ENCODE measurements at regions not wholly inside any gene's neighbourhood (a gene's known extent, or its start where the extent isn't known, plus 50 kb on each side); places are given as distances from the start of the nearest gene placed in this dataset.

DNA sequence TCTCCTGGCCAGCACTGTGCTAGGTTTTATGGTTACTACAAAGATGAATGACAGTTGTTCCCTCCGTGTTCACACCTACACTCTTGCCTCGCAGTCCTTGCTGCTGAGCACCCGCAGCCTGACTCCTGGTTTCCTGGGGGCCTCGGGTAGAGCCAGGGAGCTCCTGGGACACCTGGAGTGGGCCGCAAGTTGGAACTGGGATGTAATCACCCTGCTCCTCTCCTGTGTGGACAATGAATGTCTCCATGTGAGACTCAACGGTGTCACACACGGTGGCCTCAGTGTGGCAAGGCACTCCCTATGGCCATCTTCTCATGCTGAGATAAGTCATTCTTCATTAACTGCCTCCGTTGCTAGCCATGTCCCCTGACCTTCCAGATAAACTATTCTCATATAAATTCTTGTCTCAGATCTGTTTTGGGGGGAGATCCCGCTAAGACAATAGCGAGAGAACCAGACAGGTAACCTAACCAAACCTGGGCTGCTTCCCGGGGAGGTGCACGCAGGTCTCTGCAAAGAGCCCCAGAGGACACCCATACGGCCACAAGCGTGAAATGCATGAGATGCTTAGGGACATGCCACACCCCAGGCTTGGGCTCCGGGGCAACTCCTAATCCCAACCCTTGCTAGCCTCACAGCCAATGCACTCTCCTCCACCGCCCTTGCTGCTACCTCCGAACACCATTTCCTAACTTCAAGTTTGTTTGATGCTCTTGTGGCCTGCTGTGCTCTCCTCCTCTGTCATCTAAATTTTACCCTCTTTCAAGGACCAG lies 87.2 kb upstream of the IRS2 start:
- Histone ChIP-seq H3K27ac (peak overlapping the region; percentile 18 to 73), H3K9me3 (no peaks in the 10 kb centered on the region), H3K4me1 (peaks cover 37% of the 10 kb centered on the region), H3K4me2 (no peak overlapping the region), H3K4me3 (no peak overlapping the region)
- ChIA-PET POLR2A (no interaction called here), CTCF (no interaction called here)
- ATAC-seq (no peak), DNase-seq (ENCODE audit: low read depth in 1 of 2, low spot score in 1 of 2) (no peak), FAIRE-seq (no peak)
- no peak for TF ChIP-seq RCOR1 (IDR thresholded peaks at IDR 0.05; ENCODE audit: low read depth, low read length)
- TF ChIP-seq CBX8 (IDR thresholded peaks at IDR 0.05), result no peak
- TF ChIP-seq HOXB5 (CRISPR knock-in tag; IDR thresholded peaks at IDR 0.05), result no peak
- TF ChIP-seq RNF2 (IDR thresholded peaks at IDR 0.05; ENCODE audit: borderline replicate concordance, low read depth), result no peak
- TF ChIP-seq SMC3 (IDR thresholded peaks at IDR 0.05), result no peak
- TF ChIP-seq, protein P1, sequence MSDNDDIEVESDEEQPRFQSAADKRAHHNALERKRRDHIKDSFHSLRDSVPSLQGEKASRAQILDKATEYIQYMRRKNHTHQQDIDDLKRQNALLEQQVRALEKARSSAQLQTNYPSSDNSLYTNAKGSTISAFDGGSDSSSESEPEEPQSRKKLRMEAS (IDR thresholded peaks at IDR 0.05), result no peak
- TF ChIP-seq ZSCAN20 (CRISPR knock-in tag; IDR thresholded peaks at IDR 0.05), result no peak
- no peak for TF ChIP-seq ZFP36 (IDR thresholded peaks at IDR 0.05; ENCODE audit: borderline replicate concordance, partially characterized antibody)
- TF ChIP-seq CBX2 (IDR thresholded peaks at IDR 0.05; ENCODE audit: borderline replicate concordance, low read depth), result no peak
- no peak for TF ChIP-seq ESRRA (IDR thresholded peaks at IDR 0.05; ENCODE audit: borderline replicate concordance, low read length)
- 92% methylated on average over 17 of the region's 17 CpGs for WGBS (ENCODE audit: missing lambda C conversion rate)

DNA sequence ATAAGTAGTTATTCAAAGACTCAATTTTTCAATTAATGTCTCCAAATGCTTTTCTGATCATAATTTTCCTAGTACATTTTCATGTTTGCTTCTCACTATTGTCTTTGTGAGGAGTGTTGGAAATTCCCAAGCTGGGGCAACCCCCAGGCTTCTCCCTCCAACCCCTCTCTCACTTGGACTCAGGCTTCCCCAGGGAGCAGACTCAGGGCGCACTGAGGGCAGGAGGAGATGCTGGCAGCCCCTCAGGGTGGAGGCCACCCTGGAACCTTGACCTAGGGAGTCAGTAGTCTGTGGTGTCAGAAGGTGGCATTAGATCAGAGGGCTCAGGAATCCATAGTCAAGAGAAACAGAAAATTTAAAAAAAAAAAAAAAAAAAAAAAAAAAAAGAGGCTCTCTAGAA lies 86.5 kb upstream of the IRS2 start:
- no peaks in the 10 kb centered on the region for H3K9me3 ChIP-seq
- ATAC-seq (no peak), DNase-seq (ENCODE audit: low read depth in 1 of 2, low spot score in 1 of 2) (no peak), FAIRE-seq (no peak)
- peak overlapping the region in 1 of 2 experiments; percentile 73; a peak in 1 of 6 replicates for H3K27ac ChIP-seq
- POLR2A ChIA-PET, result no interaction called here
- CTCF ChIA-PET, result interaction anchor here (0.6 kb wide), 1 partner anchor 15 kb away, joined by 3 read pairs; no protein-coding TSS in a partner anchor
- peaks cover 44% of the 10 kb centered on the region for H3K4me1 ChIP-seq
- TF ChIP-seq, protein P2, sequence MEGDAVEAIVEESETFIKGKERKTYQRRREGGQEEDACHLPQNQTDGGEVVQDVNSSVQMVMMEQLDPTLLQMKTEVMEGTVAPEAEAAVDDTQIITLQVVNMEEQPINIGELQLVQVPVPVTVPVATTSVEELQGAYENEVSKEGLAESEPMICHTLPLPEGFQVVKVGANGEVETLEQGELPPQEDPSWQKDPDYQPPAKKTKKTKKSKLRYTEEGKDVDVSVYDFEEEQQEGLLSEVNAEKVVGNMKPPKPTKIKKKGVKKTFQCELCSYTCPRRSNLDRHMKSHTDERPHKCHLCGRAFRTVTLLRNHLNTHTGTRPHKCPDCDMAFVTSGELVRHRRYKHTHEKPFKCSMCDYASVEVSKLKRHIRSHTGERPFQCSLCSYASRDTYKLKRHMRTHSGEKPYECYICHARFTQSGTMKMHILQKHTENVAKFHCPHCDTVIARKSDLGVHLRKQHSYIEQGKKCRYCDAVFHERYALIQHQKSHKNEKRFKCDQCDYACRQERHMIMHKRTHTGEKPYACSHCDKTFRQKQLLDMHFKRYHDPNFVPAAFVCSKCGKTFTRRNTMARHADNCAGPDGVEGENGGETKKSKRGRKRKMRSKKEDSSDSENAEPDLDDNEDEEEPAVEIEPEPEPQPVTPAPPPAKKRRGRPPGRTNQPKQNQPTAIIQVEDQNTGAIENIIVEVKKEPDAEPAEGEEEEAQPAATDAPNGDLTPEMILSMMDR (IDR thresholded peaks at IDR 0.05), result no peak
- TF ChIP-seq RARB (CRISPR knock-in tag; IDR thresholded peaks at IDR 0.05) (no peak), RFX5 (IDR thresholded peaks at IDR 0.05) (no peak), TP53 (CRISPR knock-in tag; IDR thresholded peaks at IDR 0.05) (no peak), HOXA7 (CRISPR knock-in tag; IDR thresholded peaks at IDR 0.05) (no peak), EHF (CRISPR knock-in tag; IDR thresholded peaks at IDR 0.05) (no peak)
- WGBS (ENCODE audit: missing lambda C conversion rate), result no CpG with 5 or more reads among the region's 1 CpG
- no peak overlapping the region for H3K4me3 ChIP-seq
- H3K4me2 ChIP-seq, result no peak overlapping the region

DNA sequence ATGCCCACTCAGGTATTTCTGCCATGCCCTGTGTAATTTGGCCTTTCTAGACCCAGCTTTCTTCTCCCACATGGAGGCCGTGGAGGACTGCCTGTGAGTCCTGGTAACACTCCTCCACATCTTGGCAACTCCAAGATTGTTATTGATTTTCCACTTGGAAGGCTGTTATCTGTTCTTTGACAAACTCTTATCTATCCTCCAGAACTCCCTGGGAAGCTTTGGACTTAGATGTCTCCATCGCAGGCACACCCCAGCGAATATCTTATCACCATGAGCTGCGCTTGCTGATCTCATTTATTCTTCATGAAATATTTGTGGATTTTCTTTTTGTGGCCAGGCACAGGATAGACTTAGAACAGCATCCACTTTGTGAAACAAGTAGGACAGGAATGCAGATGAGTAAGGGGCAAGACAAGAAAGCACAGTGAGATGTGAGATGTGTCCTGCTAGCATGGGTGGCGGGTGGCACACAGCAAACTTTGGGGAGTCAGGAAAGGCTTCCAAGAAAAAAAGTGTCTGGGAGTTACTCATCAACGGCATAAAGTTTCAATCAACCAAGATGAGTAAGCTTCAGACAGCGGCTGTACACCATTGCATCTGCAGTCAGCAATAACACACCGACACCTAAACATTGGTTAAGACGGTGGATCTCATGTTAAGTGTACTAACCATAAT lies 84.5 kb upstream of the IRS2 start:
- CTCF ChIA-PET, result interaction anchor here (0.8 to 2.9 kb wide), 4 partner anchors 30 to 239 kb away, joined by 3 to 7 read pairs (median 3); no protein-coding TSS in a partner anchor
- no peak overlapping the region; the same call in 2 of the 3 replicates for H3K4me2 ChIP-seq
- H3K27ac ChIP-seq, result peak overlapping the region; percentile 86 to 89; a peak in 3 of 6 replicates
- TF ChIP-seq SREBF2 (IDR thresholded peaks at IDR 0.05) (no peak), ESRRA (IDR thresholded peaks at IDR 0.05; ENCODE audit: borderline replicate concordance, low read length) (no peak), CHD2 (IDR thresholded peaks at IDR 0.05; ENCODE audit: low read length, partially characterized antibody) (no peak), RCOR1 (IDR thresholded peaks at IDR 0.05; ENCODE audit: low read depth, low read length) (no peak), HOXA7 (CRISPR knock-in tag; IDR thresholded peaks at IDR 0.05) (no peak)
- TF ChIP-seq, protein P3, sequence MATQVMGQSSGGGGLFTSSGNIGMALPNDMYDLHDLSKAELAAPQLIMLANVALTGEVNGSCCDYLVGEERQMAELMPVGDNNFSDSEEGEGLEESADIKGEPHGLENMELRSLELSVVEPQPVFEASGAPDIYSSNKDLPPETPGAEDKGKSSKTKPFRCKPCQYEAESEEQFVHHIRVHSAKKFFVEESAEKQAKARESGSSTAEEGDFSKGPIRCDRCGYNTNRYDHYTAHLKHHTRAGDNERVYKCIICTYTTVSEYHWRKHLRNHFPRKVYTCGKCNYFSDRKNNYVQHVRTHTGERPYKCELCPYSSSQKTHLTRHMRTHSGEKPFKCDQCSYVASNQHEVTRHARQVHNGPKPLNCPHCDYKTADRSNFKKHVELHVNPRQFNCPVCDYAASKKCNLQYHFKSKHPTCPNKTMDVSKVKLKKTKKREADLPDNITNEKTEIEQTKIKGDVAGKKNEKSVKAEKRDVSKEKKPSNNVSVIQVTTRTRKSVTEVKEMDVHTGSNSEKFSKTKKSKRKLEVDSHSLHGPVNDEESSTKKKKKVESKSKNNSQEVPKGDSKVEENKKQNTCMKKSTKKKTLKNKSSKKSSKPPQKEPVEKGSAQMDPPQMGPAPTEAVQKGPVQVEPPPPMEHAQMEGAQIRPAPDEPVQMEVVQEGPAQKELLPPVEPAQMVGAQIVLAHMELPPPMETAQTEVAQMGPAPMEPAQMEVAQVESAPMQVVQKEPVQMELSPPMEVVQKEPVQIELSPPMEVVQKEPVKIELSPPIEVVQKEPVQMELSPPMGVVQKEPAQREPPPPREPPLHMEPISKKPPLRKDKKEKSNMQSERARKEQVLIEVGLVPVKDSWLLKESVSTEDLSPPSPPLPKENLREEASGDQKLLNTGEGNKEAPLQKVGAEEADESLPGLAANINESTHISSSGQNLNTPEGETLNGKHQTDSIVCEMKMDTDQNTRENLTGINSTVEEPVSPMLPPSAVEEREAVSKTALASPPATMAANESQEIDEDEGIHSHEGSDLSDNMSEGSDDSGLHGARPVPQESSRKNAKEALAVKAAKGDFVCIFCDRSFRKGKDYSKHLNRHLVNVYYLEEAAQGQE (IDR thresholded peaks at IDR 0.05), result no peak
- TF ChIP-seq, protein P2 (IDR thresholded peaks at IDR 0.05), result no peak
- POLR2A ChIA-PET, result no interaction called here
- FAIRE-seq (no peak), DNase-seq (ENCODE audit: low read depth in 1 of 2, low spot score in 1 of 2) (no peak), ATAC-seq (no peak)
- peaks cover 48% of the 10 kb centered on the region for H3K4me1 ChIP-seq
- no peaks in the 10 kb centered on the region for H3K9me3 ChIP-seq
- WGBS (ENCODE audit: missing lambda C conversion rate), result 85% methylated on average over 8 of the region's 9 CpGs
- H3K4me3 ChIP-seq, result no peak overlapping the region

All from A549 (cell line).